Fibroblast of lung (primary cell): ENCODE measurements at regions not wholly inside any gene's neighbourhood (a gene's known extent, or its start where the extent isn't known, plus 50 kb on each side); places are given as distances from the start of the nearest gene placed in this dataset.

Experiments used
- DNase-seq, 2 donors: peaks; one replicate each; pipeline versions ENCODE4 v3.0.0 to v3.0.0-alpha.2; 2010; ENCODE audit warnings: low read depth in 2 of 2
- H2AFZ ChIP-seq: 2 replicates; pipeline ENCODE4 v1.5.1; 2012; ENCODE audit warnings: low read length, control low read depth, inconsistent platforms
- H3K27ac ChIP-seq: 2 replicates; pipeline ENCODE4 v1.5.1; 2011; ENCODE audit warnings: low read length, control low read depth; ENCODE audit not compliant: insufficient read depth
- H3K27me3 ChIP-seq: 2 replicates; pipeline ENCODE4 v1.5.1; 2011; ENCODE audit warnings: mild to moderate bottlenecking, low read length; ENCODE audit not compliant: control insufficient read depth, insufficient read depth
- H3K36me3 ChIP-seq: 2 replicates; pipeline ENCODE4 v1.5.1; 2011; ENCODE audit warnings: low read length; ENCODE audit not compliant: control insufficient read depth, insufficient read depth
- H3K4me1 ChIP-seq: 2 replicates; pipeline ENCODE4 v1.5.1; 2011; ENCODE audit warnings: low read length; ENCODE audit not compliant: control insufficient read depth, insufficient read depth; ENCODE audit errors: extremely low read depth
- H3K4me2 ChIP-seq: 2 replicates; pipeline ENCODE4 v1.5.1; 2011; ENCODE audit warnings: low read length, control low read depth; ENCODE audit not compliant: insufficient read depth; ENCODE audit errors: extremely low read depth
- H3K4me3 ChIP-seq, 4 experiments: fragments of 200-600 bp in 1 of 4; sonication (generic) in 1 of 4; replicated peaks in 1 of 4; 2 replicates each; pipeline ENCODE4 v1.5.1; 2011 to 2016; ENCODE audit warnings: low read length in 4 of 4, low read depth in 3 of 4, mild to moderate bottlenecking in 3 of 4, control low read depth in 2 of 4, inconsistent platforms in 1 of 4, mixed read lengths in 1 of 4; ENCODE audit not compliant: insufficient read depth in 1 of 4; ENCODE audit errors: control extremely low read depth in 1 of 4
- H3K79me2 ChIP-seq: 2 replicates; pipeline ENCODE4 v1.5.1; 2012; ENCODE audit warnings: mild to moderate bottlenecking, low read length, inconsistent platforms; ENCODE audit not compliant: control insufficient read depth, insufficient read depth
- H3K9ac ChIP-seq: 2 replicates; pipeline ENCODE4 v1.5.1; 2011; ENCODE audit warnings: mild to moderate bottlenecking, low read length, control low read depth; ENCODE audit not compliant: insufficient read depth
- H3K9me3 ChIP-seq: 2 replicates; pipeline ENCODE4 v1.5.1; 2012; ENCODE audit warnings: low read depth, low read length; ENCODE audit not compliant: control insufficient read depth, insufficient read depth
- H4K20me1 ChIP-seq: 2 replicates; pipeline ENCODE4 v1.5.1; 2011; ENCODE audit warnings: low read length; ENCODE audit not compliant: control insufficient read depth, insufficient read depth; ENCODE audit errors: extremely low read depth
- EZH2 ChIP-seq: IDR thresholded peaks from 2 replicates; pipeline ENCODE4 v1.5.1; 2012; ENCODE audit warnings: low read length, control low read depth, mild to moderate bottlenecking; ENCODE audit errors: missing control alignments
- TF ChIP-seq, protein P1 (sequence below), 2 donors: IDR thresholded peaks in 1 of 2; conservative IDR thresholded peaks in 1 of 2; 1 replicate in 1 of 2; 2 replicates in 1 of 2; pipeline ENCODE4 v1.5.1; 2011 to 2012; ENCODE audit warnings: low read length in 2 of 2, control low read depth in 1 of 2, inconsistent platforms in 1 of 2, low read depth in 1 of 2, mild to moderate bottlenecking in 1 of 2

DNA sequence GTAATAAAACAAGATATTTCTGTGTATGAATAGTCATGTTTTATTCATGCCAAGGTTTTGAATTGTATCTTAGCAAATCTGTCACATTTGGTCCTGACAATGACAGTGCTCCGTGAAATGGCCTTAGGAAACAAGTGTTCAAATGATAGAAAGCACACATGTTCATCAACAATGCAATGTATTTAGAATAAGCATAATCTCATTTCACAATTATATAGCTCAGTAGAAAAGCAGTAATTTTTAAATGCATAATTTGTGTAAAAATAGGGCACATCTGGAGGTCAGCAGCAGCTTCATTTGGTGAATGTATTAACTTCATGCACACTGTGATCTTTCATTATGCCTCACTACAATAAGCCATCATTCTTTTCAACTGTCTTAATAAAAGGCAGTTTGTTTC lies 380.4 kb downstream of the GPM6A start:
- no peaks in the 10 kb centered on the region for H3K9me3 ChIP-seq

DNA sequence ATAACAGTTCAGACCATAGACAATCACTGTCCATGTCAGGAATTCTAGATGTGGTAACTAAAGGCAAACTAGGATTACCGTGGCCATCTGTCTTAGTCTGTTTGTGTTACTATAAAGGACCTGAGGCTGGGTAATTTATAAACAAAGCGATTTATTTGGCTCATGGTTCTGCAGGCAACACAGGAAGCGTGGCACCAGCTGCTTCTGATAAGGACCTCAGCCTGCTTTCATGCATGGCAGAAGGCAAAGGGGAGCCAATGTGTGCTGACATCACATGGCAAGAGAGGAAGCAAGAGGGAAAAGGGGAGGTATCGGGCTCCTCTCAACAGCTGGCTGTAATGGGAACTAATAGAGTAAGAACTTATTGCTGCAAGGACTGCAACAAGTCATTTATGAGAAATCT lies 376.7 kb downstream of the GPM6A start:
- TF ChIP-seq, protein P1, sequence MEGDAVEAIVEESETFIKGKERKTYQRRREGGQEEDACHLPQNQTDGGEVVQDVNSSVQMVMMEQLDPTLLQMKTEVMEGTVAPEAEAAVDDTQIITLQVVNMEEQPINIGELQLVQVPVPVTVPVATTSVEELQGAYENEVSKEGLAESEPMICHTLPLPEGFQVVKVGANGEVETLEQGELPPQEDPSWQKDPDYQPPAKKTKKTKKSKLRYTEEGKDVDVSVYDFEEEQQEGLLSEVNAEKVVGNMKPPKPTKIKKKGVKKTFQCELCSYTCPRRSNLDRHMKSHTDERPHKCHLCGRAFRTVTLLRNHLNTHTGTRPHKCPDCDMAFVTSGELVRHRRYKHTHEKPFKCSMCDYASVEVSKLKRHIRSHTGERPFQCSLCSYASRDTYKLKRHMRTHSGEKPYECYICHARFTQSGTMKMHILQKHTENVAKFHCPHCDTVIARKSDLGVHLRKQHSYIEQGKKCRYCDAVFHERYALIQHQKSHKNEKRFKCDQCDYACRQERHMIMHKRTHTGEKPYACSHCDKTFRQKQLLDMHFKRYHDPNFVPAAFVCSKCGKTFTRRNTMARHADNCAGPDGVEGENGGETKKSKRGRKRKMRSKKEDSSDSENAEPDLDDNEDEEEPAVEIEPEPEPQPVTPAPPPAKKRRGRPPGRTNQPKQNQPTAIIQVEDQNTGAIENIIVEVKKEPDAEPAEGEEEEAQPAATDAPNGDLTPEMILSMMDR (conservative IDR thresholded peaks at IDR 0.05 in 1 of 2, IDR thresholded peaks at IDR 0.05 in 1 of 2; ENCODE audit: low read depth in 1 of 2, low read length in 2 of 2), result no peak
- no peak overlapping the region for H3K4me3 ChIP-seq
- H3K79me2 ChIP-seq, result no peaks in the 10 kb centered on the region
- no peaks in the 10 kb centered on the region for H4K20me1 ChIP-seq
- no peak overlapping the region for H3K4me2 ChIP-seq
- H3K27me3 ChIP-seq, result no peaks in the 10 kb centered on the region
- no peaks in the 10 kb centered on the region for H3K36me3 ChIP-seq
- H3K27ac ChIP-seq, result no peak overlapping the region
- no peaks in the 10 kb centered on the region for H3K4me1 ChIP-seq
- no peaks in the 10 kb centered on the region for H3K9me3 ChIP-seq
- no peak overlapping the region for H3K9ac ChIP-seq
- peak in 1 of 2 donors; percentile 41 for DNase-seq
- peak overlapping the region; percentile 35 for H2AFZ ChIP-seq

More for the DNA sequence above, 380.4 kb downstream of the GPM6A start:
- Histone ChIP-seq H3K9ac (no peak overlapping the region), H3K27me3 (no peaks in the 10 kb centered on the region), H3K4me2 (no peak overlapping the region), H3K36me3 (no peaks in the 10 kb centered on the region), H3K4me3 (no peak overlapping the region), H3K79me2 (no peaks in the 10 kb centered on the region), H2AFZ (no peak overlapping the region), H4K20me1 (no peaks in the 10 kb centered on the region), H3K27ac (no peak overlapping the region), H3K4me1 (no peaks in the 10 kb centered on the region)
- TF ChIP-seq EZH2, result no peak
- TF ChIP-seq, protein P1 (conservative IDR thresholded peaks at IDR 0.05 in 1 of 2, IDR thresholded peaks at IDR 0.05 in 1 of 2; ENCODE audit: low read depth in 1 of 2, low read length in 2 of 2), result no peak
- no peak for DNase-seq

DNA sequence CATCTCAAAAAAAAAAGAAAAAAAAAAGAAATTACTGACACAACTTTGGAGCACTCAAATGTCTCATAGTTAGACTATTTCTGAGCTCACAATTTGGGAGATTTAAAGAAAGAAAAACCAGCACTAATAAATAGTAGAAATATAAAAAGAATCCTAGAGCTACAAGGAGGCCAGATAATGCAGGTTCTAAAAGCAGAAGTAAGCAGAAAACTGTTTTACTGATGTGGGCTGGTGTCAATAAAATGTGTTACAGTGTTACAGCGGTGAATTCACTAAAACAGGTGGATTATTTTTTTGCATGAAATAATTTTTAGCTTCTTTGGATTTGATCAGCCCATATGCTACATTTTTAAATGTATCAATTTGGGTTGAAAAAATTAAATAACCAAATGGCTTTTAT lies 375.9 kb downstream of the GPM6A start:
- no peak overlapping the region for H3K4me3 ChIP-seq
- H3K79me2 ChIP-seq, result no peaks in the 10 kb centered on the region
- no peak overlapping the region for H2AFZ ChIP-seq
- H3K9me3 ChIP-seq, result no peaks in the 10 kb centered on the region
- no peaks in the 10 kb centered on the region for H3K36me3 ChIP-seq
- no peak overlapping the region for H3K9ac ChIP-seq
- no peak for DNase-seq
- H3K4me1 ChIP-seq, result no peaks in the 10 kb centered on the region
- no peaks in the 10 kb centered on the region for H3K27me3 ChIP-seq
- H4K20me1 ChIP-seq, result no peaks in the 10 kb centered on the region
- H3K4me2 ChIP-seq, result no peak overlapping the region
- TF ChIP-seq EZH2, result no peak
- TF ChIP-seq, protein P1 (conservative IDR thresholded peaks at IDR 0.05 in 1 of 2, IDR thresholded peaks at IDR 0.05 in 1 of 2; ENCODE audit: low read depth in 1 of 2, low read length in 2 of 2), result no peak
- H3K27ac ChIP-seq, result no peak overlapping the region
